Stimulated activated CD4-positive, alpha-beta T cell treated with anti-CD3 and anti-CD28 coated beads, TNF-alpha, amount 100 ng/mL, for 1 hour (primary cell): ENCODE measurements at regions not wholly inside any gene's neighbourhood (a gene's known extent, or its start where the extent isn't known, plus 50 kb on each side); places are given as distances from the start of the nearest gene placed in this dataset.

Source experiments
- DNase-seq, 3 donors: peaks; one replicate each; pipeline ENCODE4 v3.0.0-alpha.2; 2020; ENCODE audit warnings: low read depth in 3 of 3, low spot score in 1 of 3

DNA sequence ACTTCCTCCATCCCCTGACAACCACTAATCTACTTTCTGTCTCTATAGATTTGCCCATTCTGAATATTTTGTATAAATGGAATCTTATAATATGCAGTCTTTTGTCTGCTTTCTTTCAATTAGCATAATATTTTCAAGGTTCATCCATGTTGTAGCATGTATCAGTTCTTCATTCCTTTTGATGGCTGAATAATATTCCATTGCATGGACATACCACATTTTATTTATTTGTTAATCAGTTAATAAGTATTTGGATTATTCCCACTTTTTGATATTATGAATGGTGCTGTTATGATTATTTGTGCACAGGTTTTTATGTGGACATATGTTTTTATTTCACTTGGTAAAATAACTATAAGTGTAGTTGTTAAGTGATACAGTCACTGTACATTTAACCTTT is 155.1 kb upstream of the WSCD2 start:
- no peak for DNase-seq

DNA sequence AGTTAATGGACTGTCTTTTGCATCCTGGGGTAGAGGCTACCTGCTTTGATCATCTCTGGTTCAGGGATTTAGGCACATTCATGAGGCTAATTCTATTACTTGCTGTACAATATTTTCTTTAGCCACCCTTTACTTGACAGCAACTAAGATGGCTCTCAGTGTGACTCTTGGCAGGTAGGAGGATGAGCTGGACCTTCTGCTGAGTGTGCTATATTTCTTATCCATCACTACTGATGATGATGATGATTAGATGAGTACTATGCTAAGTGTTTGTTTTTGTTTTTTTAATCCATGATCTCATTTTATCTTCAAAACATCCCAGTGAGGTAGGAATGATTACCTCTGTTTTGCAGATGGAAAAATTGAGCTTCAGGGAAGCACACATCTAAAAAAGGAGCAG is 152.8 kb upstream of the WSCD2 start:
- no peak for DNase-seq

DNA sequence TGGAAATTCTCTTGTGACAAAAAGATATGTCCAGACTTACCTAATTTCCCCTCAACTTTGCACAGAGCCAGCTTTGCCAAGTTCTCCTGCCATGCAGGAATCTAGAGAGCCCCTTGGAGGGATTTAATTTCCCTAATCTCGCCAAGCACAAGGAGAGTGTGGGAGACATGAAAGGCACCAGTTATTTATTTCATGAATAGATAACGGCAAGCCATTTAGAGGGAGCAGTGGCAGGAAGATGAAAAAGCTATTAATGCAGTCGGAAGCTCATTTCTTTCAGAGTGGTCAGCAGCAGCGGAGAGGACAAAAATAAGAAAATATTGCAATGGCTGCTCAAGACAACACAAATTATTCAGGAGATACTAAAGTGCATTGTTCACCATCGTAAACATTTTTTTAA is 150.9 kb upstream of the WSCD2 start:
- DNase-seq, result no peak

DNA sequence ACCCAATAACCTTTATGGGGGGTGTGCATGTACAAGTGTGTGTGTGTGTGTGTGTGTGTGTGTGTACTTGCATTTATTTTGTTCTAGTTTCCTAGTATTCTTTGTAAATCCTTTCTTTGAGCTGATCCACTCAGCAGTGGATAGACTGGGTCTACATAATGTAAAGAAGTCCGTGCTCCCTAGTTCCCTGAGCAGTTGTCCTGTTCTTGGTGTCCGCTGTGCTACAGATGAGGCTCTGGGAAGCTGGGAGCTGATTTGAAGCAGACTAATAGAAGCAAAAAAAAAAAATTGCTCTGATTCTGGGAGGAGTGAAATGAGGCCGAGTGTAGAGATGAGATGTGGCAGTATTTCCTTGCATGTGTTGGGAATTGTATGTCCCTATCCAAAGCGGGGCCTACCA is 150.4 kb upstream of the WSCD2 start:
- DNase-seq, result no peak

DNA sequence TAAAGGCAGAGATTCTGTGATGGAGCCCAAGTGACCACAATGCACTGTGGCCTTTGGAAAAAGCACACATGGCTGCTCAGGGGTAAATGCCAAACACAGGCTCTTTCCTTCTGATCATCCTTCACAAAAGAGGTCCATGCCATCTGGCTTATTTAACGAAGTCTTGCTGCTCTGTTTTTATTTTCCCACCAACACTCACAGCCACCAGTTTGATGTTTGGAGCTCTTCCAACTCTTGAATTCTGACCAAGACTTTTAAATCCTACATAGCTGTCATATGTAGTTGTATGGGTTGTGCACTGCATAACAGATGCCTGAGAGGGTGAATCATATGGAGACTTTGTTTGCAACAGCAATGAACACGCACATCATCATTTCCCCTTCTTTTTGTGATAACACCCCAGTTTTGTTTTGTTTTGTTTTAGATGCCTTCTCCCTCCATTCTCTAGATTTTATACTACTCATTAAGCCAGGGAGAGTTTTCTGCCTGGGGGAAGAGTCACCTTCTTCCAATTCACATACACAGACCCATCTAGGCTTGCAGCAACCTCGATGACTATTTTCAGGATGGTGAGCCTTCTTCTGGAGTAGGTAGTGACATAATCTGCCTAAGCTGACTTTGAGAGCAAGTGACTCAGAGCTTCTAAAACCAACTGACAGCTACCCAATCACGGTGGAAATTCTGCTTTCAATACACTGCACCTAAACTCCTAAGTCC is 145.2 kb upstream of the WSCD2 start:
- no peak for DNase-seq

DNA sequence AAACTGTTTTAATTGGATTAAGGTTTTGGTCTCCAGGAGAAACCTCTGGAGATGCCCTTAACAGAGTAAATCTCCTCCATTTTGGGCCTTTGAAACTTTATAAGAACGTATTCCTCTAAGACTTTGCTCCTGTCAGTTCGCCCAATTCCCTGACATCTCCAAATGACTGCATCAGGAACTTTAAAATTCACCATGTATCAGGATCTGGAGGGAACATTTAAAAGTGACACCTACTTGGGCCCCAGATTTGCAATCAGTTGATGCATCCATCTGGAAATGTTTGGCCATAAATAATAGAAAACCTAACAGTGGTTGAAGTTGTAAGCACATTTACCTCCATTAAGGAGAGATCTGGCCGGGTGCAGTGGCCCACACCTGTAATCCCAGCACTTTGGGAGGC is 144.1 kb upstream of the WSCD2 start:
- DNase-seq, result no peak

DNA sequence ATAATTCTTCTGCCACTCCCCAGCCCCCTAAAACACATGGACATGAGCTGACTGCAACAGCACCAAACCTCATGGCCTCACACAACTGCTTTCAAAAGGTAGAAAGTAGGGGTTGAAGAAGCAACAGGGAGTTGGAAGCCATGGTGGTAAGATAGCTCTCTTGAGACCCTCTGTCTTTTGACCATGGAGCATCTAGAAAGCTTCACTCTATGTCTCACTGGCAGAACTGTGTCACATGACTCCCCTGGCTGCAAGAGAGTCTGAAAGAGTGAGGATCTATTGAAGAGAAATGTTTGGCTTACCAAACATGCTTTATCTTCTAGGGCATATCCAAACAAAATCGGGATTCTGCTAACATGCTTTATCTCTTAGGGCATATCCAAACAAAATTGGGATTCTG is 142.9 kb upstream of the WSCD2 start:
- DNase-seq, result no peak

DNA sequence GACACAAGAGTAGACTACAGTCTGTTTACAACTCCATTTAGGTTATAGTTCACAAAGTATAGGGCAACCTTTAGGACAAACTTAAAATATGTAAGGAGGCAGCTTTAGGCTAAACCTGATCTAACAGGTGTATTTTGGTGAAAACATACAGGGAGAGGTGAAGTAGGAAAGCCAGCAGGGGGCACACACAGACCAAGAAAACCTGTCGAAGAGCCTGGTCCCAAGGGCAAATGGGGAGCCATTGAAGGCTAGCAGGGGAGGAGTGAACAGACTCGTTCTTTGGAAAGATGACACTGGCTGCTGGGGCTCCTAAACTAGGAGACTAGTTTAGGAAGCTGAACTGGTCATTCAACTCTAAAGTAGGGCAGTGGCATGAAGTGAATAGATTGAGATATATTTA is 138.8 kb upstream of the WSCD2 start:
- DNase-seq, result no peak

DNA sequence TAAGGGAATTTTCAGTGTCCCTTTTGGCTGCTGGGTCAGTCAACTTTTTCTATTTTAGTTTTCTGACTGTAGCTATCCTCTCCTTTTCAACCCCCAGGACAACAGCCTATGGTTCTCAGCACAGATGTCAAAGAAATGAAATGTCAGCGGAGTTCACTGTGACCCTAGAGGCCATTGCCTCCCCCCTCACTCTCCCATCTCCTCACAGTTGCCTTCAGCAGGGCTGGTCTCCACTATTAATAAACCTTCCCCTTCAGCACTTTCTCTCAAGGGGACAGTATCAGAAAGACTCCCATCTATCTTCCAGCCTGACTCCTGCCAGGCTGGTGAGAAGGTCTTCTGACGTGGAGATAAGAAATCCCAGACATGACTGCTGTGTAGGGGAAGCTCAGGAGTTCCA is 137.1 kb upstream of the WSCD2 start:
- DNase-seq, result no peak

DNA sequence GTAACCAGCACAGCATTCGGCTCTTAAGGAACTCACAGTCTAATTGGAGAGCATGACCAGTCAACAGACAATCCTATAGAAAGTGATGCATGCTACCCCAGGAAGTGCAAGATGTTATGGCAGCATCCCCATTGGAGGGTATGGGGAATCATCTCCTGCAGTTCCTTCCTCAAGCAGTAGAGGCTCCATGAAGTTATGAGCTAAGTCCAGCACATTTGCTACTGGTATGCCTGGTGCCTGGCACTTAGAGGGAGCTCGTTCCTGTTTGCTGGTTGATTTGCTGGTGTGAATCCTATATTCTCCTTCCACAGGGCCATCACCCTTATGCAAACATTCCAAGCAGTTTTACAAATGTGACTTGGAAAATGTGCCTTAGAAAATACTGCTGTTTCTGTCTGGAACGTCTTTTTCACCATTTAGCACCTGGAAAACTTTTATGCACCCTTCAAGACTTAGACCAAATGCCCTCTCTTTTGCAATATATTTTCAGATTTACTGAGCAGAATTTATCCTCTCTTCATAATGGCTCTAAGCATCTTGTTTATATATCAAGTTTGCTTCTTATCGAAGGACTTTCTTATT is 136.1 kb upstream of the WSCD2 start:
- DNase-seq, result no peak

DNA sequence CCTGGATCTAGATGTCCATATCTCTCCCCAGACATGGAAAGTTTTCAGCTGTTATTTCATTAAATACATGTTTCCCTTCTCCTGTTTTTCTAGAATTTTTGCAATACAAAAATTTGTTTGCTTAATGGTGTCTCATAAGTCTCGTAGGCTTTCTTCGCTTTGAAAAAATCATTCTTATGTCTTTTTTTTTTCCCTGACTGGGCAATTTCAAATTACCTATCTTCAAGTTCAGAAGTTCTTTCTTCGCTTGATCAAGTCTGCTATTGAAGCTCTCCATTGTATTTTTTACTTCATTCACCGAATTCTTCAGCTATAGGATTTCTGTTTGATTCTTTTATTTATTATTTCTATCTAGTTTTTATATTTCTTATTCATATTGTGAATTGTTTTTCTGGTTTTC is 130.2 kb upstream of the WSCD2 start:
- DNase-seq, result no peak

DNA sequence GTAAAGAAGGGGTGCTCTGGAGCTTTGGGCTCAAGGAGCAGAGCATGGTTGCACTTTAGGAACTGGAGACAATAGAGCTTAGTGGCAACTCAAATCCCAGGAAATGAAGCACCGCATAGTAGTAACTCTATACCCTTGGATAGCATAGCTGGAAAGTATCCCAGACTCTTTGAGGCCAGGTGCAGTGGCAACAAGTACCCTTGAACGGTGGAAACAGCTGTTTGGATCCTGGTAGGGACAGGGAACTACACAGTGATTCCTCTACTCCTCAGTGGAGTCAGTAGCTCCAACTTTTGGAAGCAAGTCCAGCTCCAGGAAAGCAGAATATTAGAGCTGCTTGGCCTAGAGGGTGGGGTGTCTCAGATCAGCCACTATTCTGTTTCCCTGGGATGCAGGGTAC is 129.0 kb upstream of the WSCD2 start:
- no peak for DNase-seq

DNA sequence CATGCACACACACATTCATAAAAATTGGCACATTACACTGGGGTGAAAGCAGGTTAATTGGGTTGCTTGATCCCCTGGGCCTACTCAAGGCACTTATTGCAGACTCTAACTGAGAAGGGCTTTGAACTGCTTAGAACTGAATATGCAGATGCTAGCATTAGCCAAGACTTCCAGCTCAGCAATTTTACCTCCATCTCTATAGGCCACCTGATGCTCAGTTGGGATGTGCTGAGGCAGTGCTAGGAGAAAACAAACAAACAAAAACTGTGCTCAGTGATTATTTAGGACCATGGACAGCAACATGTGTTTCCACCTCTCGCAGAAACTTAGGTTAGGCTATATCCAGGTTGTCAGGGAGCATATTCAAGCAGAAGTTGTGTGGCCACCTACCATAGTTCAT is 124.8 kb upstream of the WSCD2 start:
- no peak for DNase-seq

DNA sequence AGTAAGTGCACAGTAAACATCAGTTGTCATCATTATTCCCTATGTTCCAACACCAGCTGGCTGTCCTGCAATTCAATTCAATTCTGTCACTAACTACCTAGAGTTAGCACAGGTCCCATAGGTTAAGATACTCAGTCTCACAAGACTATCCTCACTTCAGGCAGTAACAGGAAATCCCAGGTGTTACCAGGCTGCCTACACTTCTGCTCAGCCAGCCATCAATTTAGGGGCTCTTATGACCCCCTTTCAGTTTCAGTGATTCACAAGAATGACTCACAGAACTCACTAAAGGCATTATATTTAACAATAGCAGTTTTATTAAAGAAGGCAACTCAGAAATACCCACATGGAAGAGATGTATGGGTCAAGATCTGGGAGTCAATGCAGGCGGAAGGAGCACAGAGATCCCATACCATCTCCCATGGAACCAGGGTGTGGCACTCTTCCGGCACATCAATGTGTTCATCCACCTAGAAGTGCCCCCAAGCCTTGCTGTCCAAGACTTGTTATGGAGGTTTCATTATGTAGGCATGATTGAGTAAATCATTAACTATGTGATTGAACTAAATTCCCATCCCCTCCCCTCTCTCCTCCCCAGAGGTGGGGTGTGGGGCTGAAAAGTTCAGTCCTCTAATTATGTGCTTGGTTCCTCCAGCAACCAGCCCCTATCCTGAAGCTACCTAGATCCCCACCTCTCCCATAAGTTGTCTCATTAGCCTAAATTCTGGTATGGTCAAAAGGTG is 120.8 kb upstream of the WSCD2 start:
- DNase-seq, result no peak

DNA sequence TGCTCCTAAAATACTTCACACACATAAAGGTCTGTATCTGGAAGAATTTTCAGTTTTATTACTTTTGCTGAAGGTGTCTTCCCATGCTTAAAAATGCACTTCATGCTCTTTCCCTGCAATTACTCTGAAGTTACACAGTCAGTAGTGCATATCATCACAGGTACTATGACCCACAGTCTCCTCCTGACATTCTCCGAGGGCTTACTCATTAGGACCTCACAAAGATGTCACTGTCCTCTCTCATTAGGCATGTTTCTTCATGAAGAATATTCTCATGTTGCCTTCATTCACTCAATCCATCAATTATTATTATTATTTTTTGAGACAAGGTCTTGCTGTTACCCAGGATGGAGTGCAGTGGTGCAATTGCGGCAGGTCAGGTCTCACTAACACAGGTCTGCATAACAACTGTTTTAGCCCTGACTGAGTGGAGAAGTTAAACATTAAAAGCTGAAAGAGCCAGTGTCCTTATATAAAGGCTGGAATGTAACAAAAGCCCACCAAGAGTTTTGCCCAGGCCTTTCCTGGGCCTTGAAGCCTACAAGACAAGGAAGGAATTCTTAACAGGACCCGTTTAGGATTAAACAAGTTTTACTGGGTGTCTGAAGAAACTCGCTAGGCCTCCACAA is 119.5 kb upstream of the WSCD2 start:
- DNase-seq, result no peak

DNA sequence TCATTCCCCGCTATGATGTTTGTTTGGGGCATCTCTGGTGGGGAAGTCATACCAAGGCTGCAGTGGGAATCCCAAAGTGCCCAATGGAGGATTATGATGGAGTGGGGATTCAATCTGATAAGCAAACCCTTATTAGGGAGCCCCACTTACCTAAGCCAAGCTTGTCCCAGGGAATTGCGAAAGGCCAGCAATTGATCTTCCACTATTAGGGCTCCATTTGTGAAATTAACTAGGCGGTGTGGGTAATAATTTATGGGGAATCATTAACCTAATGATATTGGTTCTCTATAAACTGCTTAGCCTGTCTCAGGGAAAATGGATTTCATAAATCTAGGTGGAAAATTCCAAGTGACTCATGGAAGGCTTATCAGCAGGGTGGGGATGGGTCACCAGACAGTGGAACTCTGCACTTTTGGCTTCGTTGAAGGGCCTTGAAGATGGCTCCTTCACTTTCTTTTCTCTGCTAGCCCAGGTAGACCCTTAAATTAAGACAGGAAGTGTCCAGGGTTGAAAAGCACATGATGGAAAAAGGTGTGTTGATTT is 113.0 kb upstream of the WSCD2 start:
- DNase-seq, result no peak

DNA sequence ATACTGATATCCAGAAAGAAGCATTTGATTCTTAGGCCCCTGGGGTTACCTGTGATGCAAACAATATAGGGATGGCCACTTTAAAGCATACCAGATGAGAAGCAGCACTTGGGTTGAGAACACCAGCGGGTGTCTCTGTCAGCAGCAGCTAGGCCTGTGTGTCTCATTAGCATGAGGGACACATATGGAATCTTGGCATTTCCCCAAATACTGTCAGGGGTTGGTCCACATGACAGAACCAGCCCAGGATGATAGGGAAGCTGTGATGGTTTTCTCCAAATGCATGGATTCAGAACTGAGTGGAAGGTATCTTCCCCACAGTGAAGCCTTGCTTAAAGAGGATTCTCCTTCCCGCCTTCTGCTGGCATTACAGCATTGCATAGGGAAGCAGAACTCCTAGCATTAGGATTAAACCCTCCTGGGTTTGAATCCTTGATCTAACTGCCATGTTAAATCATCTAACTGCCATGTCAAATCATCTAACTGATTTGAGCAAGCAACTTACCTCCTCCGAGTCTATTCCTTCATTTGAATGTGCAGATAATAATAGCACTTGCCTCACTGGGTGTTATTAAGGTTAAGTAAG is 111.5 kb upstream of the WSCD2 start:
- no peak for DNase-seq

DNA sequence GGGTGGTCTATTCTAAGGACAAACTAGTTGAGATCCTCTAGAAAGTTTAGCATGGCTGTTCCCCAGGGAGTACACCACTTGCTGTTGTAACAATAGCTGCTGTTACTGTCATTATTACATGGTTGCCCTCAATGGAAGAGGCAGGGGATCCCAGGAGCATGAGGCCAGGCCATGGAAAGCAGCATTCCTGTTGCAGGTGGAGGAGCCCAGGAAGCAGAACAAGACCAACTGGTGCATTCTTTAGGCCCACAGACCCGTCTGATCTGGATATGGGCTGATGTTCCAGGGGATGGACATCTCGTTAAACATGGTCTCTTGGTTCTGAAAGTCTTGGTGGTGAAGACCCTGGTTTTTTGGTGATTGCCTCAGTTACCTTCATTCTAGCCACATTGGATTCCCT is 109.2 kb upstream of the WSCD2 start:
- no peak for DNase-seq

DNA sequence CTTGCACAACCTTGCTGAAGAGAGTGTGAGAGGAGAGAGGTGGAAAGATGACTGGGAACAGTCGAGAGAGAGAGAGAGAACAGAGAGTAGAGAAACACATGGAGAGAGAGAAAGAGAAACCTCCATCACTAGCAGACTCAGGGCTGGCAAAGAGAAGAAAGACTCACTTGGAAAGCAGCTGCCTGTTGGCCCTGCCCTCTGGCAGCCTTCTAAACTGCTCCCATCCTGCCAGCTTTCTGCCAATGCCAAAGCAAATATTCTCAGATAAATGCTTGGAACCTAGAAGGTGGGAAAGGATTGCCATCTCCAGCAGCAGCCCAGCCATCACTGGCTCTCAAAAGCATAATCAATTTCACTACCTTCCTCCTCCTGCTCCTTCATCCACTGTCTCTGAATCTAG is 107.9 kb upstream of the WSCD2 start:
- DNase-seq, result no peak

DNA sequence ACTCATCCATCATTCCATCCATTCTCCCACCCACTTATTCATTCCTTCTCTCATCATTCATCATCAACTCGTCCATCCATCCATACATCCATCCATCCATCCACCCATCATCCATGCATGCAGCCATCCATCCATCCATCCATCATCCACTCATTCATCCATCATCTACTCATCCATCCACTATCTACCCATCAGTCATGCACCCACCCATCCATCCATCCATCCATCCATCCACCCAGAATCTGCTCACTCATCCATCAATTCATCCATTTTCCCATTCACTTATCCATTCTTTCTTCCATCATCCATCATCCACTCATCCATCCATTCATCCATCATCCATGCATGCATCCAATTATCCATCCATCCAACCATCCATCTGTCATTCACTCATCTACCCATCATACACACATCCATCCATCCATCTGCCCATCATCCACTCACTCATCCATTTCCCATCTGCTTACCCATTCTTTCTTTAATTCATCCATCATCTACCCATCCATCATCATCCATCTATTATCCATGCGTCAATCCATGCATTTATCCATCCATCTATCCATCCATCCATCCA is 107.1 kb upstream of the WSCD2 start:
- no peak for DNase-seq
